ENCODE measurements at regions not wholly inside any gene's neighbourhood (a gene's known extent, or its start where the extent isn't known, plus 50 kb on each side); places are given as distances from the start of the nearest gene placed in this dataset.

DNA sequence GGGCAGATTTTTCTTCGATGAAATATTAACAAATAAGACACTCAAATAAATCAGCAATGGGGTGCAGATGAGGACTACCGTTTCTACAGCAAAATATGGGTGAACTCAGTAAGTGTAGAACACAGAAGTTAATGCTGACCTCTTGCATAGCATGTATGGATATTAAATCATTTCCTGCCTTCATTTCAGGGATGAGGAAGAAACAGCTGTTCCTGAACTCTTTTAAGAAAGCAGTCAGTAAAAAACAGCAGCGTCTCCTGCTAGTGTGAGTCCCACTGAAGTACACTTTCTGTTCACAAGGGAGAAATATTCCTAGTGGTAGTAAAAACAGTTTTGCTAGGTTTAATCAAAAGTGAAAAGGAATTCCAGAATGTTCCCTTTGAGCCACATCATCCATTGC, 379.0 kb downstream of the ZEB2 start:
- H3K27me3 ChIP-seq = no peaks in the 10 kb centered on the region
- no peaks in the 10 kb centered on the region for H3K4me1 ChIP-seq
- no peak overlapping the region for H3K27ac ChIP-seq
- no peak for DNase-seq
- H3K9me3 ChIP-seq = no peaks in the 10 kb centered on the region
- no peak overlapping the region for H3K4me3 ChIP-seq
- TF ChIP-seq, protein P1, sequence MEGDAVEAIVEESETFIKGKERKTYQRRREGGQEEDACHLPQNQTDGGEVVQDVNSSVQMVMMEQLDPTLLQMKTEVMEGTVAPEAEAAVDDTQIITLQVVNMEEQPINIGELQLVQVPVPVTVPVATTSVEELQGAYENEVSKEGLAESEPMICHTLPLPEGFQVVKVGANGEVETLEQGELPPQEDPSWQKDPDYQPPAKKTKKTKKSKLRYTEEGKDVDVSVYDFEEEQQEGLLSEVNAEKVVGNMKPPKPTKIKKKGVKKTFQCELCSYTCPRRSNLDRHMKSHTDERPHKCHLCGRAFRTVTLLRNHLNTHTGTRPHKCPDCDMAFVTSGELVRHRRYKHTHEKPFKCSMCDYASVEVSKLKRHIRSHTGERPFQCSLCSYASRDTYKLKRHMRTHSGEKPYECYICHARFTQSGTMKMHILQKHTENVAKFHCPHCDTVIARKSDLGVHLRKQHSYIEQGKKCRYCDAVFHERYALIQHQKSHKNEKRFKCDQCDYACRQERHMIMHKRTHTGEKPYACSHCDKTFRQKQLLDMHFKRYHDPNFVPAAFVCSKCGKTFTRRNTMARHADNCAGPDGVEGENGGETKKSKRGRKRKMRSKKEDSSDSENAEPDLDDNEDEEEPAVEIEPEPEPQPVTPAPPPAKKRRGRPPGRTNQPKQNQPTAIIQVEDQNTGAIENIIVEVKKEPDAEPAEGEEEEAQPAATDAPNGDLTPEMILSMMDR (IDR thresholded peaks at IDR 0.05) = no peak
- TF ChIP-seq POLR2A (IDR thresholded peaks at IDR 0.05) = no peak
- intact Hi-C loops (cut with DNase I; ENCODE audit: low total_unique reads) = no loop called here
- no peaks in the 10 kb centered on the region for H3K36me3 ChIP-seq

DNA sequence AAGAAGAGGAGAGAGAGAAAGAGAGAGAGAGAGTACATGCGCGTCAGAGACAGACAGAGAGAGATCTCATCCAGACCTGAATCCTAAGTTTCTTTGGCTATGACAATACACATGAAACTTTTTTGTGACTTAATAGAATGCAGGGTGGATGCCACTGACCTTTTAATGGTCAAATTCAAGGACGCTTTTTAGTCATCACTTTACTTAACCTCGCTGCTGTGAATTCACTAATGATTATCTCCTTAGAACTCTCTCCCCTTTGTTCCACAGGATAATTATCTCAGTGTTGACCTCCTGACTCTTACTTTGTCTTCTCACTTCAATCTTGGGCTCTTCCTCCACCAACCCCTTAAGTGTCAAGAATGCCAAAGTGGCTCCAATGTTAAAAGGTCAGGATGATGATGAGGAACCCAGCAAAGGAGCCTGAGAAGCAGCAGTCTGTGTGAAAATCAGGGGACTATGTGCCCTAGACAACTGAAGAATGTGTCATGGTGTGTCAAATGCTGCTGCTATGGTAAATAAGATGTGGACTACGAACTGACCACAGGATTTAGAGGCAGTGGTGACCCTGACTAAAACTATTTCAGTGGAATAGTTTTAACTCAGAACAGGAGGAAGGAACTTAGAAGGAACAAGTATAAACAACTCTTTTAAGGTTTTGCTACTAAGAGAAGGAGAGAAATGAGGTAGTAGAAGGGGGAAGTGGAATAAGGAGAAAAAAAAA, 382.1 kb downstream of the ZEB2 start:
- H3K4me3 ChIP-seq = no peak overlapping the region
- no peaks in the 10 kb centered on the region for H3K27me3 ChIP-seq
- no peak for TF ChIP-seq POLR2A (IDR thresholded peaks at IDR 0.05)
- TF ChIP-seq, protein P1 (IDR thresholded peaks at IDR 0.05) = no peak
- H3K4me1 ChIP-seq = no peaks in the 10 kb centered on the region
- no peak for DNase-seq
- no peaks in the 10 kb centered on the region for H3K36me3 ChIP-seq
- H3K27ac ChIP-seq = no peak overlapping the region
- H3K9me3 ChIP-seq = no peaks in the 10 kb centered on the region
- intact Hi-C loops (cut with DNase I; ENCODE audit: low total_unique reads) = no loop called here

DNA sequence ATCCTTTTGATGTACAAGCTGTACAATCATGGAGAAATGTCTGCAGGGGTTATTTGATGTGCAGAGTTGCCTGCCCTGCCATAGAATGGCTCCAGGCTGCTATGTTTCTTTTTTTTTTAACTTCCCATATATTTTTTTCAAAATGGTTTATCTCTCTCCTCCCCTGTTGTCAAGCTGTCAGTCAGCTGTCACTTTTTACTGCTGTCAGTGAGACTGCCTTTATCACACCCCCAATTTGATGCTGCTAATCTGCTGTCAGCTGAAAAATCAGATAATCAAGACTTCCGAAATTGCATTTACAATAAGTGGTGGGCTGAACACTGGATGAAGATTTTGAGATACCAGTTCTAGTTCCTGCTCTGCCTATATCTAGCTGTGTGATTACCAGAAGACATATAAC, 382.6 kb downstream of the ZEB2 start:
- Histone ChIP-seq H3K4me3 (no peak overlapping the region), H3K9me3 (no peaks in the 10 kb centered on the region), H3K4me1 (no peaks in the 10 kb centered on the region), H3K27me3 (no peaks in the 10 kb centered on the region), H3K27ac (no peak overlapping the region), H3K36me3 (no peaks in the 10 kb centered on the region)
- intact Hi-C loops (cut with DNase I; ENCODE audit: low total_unique reads) = no loop called here
- no peak for TF ChIP-seq POLR2A (IDR thresholded peaks at IDR 0.05)
- TF ChIP-seq, protein P1 (IDR thresholded peaks at IDR 0.05) = no peak
- DNase-seq = no peak

DNA sequence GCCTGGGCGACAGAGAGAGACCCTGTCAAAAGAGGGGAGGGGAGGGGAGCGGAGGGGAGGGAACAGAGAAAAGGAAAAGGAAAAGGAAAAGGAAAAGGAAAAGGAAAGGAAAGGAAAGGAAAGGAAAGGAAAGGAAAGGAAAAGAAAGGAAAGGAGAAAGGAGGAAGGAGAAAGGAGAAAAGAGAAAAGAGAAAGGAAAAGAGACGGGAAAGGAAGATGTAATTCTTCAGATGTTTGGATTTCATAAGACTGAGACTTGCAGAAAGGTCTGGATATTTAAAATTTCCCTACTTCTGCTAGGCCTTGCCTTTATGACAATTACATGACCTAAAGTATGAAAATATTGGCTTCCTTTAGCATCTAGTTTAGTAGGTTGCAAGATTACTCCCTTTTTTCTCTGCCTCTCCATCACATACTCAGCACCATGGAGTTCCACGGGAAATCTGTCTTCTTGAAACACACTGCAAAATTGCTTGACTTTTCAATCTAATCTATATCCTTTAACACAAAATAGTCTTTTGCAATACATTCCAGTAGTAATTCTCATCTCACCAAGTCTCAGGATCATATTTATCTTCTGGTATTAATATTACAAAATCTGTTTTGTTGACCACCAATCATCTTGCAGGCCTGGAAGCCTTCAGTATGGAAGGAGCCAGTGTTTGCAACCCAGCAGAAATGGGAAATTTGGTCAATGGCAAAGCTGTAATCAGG, 383.5 kb downstream of the ZEB2 start:
- intact Hi-C loops (cut with DNase I; ENCODE audit: low total_unique reads) = no loop called here
- H3K9me3 ChIP-seq = no peaks in the 10 kb centered on the region
- DNase-seq = no peak
- H3K27me3 ChIP-seq = no peaks in the 10 kb centered on the region
- no peaks in the 10 kb centered on the region for H3K4me1 ChIP-seq
- no peak overlapping the region for H3K27ac ChIP-seq
- no peaks in the 10 kb centered on the region for H3K36me3 ChIP-seq
- TF ChIP-seq, protein P1 (IDR thresholded peaks at IDR 0.05) = no peak
- TF ChIP-seq POLR2A (IDR thresholded peaks at IDR 0.05) = no peak
- H3K4me3 ChIP-seq = no peak overlapping the region

DNA sequence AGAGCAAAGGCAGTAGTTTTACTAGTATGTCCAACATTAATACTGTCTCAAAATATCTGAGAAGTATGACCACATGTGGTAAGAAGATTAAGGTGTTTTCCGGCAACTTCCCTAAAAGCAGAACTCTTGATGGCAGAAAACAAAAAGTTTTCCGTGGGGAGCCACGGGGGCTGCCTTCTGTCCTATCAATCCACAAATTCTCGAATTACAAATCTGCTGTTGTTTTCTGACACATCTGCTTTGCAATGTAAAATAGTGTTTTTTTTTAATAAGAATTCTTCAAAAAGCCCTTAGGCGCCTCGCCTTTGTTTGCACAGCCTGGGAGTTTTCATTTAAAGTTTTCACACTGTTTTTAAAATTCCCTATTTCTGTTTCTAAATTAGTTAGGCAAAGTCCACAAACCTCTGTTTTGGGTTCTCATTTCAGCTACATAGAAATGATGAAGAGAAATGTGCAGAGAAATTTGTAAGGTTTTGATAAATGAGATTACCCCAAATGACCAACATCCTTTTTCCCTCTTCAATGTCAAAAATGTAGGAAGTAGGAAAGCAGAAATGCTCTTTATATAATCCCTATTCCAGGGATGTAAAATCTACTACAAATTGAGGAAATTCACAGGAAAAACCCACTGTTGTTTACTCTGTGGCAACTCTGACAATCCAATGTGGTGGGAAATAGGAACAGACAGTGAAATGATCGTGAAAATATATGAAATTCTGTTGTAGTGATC, 385.8 kb downstream of the ZEB2 start:
- DNase-seq = no peak
- no peak overlapping the region for H3K27ac ChIP-seq
- H3K36me3 ChIP-seq = no peaks in the 10 kb centered on the region
- H3K9me3 ChIP-seq = no peaks in the 10 kb centered on the region
- no peak overlapping the region for H3K4me3 ChIP-seq
- H3K4me1 ChIP-seq = no peaks in the 10 kb centered on the region
- intact Hi-C loops (cut with DNase I; ENCODE audit: low total_unique reads) = no loop called here
- TF ChIP-seq, protein P1 (IDR thresholded peaks at IDR 0.05) = no peak
- no peak for TF ChIP-seq POLR2A (IDR thresholded peaks at IDR 0.05)
- no peaks in the 10 kb centered on the region for H3K27me3 ChIP-seq

Data from uterus (tissue), 3 donors.